Left ventricle myocardium inferior (tissue), 1 donor: ENCODE measurements at regions not wholly inside any gene's neighbourhood (a gene's known extent, or its start where the extent isn't known, plus 50 kb on each side); places are given as distances from the start of the nearest gene placed in this dataset.

ENCODE experiments used
- DNase-seq: peaks from one replicate; pipeline ENCODE4 v3.0.0-alpha.2; 2020
- H3K27ac ChIP-seq: fragments of 200-600 bp; replicated peaks from 2 replicates; pipeline ENCODE4 v1.8.0; 2021
- H3K27me3 ChIP-seq: fragments of 200-600 bp; 2 replicates; pipeline ENCODE4 v1.8.0; 2021; ENCODE audit warnings: low read depth
- H3K36me3 ChIP-seq: fragments of 200-600 bp; 2 replicates; pipeline ENCODE4 v1.8.0; 2021
- H3K4me1 ChIP-seq: fragments of 200-600 bp; 2 replicates; pipeline ENCODE4 v1.8.0; 2021
- H3K4me3 ChIP-seq: fragments of 200-600 bp; 2 replicates; pipeline ENCODE4 v1.8.0; 2021; ENCODE audit warnings: mild to moderate bottlenecking, moderate library complexity
- H3K9me3 ChIP-seq: fragments of 200-600 bp; replicated peaks from 2 replicates; pipeline ENCODE4 v1.8.0; 2021
- intact Hi-C: fragments of 100-400 bp; cut with micrococcal nuclease; formaldehyde crosslinking; loops from one replicate; pipeline ENCODE4 v1.11.0; 2022
- TF ChIP-seq, protein P1 (sequence below): fragments of 200-600 bp; IDR thresholded peaks from 2 replicates; pipeline ENCODE4 v1.8.0; 2021; ENCODE audit warnings: antibody characterized with exemption, mild to moderate bottlenecking, borderline replicate concordance
- donor health status: DM: no; HTN: yes; CAD: no; lungs with severe emphysema.

DNA sequence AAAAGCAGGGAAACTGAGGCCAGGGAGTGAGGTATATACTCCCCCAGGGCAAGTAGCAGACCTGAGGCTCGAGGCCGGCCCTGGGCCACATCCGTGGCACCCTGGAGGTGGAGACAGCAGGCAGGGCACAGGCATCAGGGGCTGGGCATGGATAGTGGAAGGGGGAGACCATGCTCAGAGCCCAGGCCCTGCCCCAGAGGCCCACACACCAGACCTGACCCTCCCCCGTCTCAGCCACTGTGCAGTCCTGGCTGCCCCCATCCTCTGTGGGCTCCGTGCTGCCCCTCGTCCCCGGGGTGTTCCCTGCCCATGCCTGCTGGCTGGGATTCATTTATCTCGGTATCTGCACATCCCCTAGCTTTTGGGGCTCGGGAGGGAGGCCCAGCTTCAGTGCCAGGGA, 103.1 kb upstream of the NKX1-1 start:
- H3K4me3 ChIP-seq, result no peak overlapping the region
- H3K36me3 ChIP-seq, result no peaks in the 10 kb centered on the region
- no peak for DNase-seq
- H3K27ac ChIP-seq, result no peak overlapping the region
- no peaks in the 10 kb centered on the region for H3K9me3 ChIP-seq
- peaks cover 9% of the 10 kb centered on the region for H3K4me1 ChIP-seq
- intact Hi-C loops, result no loop called here
- TF ChIP-seq, protein P1, sequence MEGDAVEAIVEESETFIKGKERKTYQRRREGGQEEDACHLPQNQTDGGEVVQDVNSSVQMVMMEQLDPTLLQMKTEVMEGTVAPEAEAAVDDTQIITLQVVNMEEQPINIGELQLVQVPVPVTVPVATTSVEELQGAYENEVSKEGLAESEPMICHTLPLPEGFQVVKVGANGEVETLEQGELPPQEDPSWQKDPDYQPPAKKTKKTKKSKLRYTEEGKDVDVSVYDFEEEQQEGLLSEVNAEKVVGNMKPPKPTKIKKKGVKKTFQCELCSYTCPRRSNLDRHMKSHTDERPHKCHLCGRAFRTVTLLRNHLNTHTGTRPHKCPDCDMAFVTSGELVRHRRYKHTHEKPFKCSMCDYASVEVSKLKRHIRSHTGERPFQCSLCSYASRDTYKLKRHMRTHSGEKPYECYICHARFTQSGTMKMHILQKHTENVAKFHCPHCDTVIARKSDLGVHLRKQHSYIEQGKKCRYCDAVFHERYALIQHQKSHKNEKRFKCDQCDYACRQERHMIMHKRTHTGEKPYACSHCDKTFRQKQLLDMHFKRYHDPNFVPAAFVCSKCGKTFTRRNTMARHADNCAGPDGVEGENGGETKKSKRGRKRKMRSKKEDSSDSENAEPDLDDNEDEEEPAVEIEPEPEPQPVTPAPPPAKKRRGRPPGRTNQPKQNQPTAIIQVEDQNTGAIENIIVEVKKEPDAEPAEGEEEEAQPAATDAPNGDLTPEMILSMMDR, result no peak
- H3K27me3 ChIP-seq, result peaks cover 80% of the 10 kb centered on the region

DNA sequence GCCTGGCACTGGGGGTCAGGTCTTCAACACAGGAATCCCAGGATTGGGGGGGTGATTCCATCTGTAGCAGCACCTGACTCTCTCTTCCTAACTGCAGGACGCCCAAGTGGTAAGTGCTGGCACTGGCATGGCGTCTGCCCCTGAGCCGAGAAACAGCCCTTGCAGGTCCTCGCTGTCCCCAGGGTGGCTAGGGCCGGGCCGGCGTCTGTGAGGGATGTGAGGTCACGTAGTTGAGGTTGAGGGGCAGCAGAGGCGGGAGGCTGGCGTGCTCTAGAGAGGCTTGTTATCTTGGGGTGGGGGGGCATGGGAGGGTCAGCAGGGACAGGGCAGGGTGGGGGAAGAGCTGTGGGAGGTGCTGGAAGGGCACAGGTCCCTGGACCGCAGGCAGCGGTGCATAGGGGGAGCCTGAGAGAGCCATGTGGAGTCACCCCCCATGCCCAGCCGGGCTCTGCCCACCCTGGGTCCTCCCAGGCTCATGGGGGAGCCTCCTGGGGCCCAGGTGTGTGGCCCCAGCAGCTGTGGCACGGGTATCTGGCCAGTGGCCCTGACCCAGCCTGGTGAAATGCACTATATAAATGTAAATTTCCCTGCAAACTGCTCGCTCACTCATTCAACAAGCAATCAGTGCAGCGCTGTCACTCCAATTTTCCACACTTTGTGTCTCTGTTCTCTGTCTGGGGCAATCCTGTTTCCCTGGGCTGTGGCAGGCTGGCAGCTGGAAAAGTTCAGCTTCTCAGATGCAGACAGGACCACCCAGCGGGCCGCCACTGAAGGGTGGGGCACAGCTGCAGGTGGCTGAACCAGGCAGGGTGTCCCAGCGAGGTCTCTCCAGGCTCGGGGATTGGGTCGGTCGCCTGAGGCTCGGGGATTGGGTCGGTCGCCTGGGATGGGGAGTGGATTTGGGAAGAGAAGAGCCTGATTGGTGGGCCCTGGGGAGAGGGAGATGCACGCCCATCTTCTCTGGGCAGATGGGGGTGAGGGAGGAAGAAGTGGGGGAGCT, 102.2 kb upstream of the NKX1-1 start:
- peaks cover 7% of the 10 kb centered on the region for H3K4me1 ChIP-seq
- H3K27ac ChIP-seq, result no peak overlapping the region
- intact Hi-C loops, result no loop called here
- no peaks in the 10 kb centered on the region for H3K9me3 ChIP-seq
- no peaks in the 10 kb centered on the region for H3K36me3 ChIP-seq
- no peak overlapping the region for H3K4me3 ChIP-seq
- peaks cover 85% of the 10 kb centered on the region for H3K27me3 ChIP-seq
- DNase-seq, result no peak
- TF ChIP-seq, protein P1, result no peak

DNA sequence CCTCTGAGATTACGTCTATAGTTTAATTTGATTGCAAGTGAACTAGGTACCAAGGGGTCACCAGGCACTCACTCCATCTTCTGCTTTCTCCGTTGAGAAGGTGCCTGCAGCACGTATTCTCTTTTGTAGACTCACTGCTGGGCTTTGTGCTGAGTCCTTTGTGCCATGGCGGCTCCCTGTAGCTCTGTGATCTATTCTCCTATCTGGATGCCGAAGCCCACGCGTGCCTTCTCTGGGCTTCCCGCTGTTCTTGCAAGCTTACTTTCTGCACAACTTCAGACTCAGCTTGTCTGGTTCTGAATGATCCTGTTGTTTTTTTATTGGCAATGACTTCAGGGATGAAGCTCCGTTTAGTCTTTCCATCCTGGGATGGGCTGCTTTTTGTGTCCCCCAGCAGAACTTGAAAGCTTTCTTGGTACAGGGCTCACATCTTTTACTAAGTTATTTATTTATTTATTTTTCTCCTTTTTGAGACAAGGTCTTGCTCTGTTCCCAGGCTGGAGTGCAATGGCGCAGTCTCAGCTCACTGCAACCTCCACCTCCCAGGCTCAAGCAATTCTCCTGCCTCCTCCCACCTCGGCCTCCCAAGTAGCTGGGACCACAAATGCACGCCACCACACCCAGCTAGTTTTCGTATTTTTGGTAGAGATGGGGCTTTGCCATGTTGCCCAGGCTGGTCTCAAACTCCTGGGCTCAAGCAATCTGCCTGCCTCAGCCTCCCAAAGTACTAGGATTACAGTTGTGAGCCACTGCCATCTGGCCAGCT, 100.9 kb upstream of the NKX1-1 start:
- intact Hi-C loops, result no loop called here

DNA sequence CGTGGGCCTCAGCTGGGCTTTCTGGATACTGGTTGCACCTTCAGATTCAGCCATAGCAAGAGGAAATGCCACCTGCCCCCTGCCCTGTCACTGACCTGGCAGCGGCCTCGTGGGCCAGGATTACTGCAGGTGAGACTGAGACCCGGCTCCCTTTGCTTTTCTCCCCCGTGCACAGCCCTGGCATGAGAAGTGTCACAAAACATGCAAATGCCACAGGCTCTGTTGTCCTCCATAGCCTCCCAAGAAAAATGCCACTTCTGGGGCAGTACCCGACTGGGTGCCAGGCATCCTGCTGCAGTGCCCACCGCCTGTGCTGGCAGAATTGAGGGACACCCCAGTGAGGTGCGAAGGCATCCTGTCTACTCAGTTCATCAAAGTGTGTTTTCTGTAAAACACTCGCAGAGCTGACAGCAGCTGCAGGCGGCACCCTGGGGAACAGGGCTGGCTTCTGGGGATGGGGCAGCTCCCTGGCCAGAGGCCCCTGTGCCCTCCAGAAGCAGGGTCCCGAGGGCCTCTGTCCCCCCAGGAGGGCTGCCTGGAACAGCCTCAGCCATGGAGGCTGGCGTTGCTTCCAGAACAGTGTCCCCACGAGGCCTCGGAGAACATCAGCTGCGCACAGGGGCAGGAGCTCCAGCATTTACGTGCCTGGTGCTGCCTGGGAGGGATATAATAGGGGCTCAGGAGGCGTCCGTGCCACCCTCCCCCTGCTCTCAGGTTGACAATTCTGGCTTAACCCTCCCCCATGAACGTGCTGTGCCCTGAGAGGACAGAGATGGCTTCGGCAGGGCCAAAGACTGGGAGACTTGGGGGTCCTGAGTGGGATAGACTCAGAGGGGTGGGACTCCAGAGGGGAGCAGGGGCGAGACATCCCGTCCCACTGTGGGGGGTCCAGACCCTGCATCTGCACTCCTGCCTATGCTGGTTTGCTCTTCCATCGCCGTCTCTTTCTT, 99.5 kb upstream of the NKX1-1 start:
- Histone ChIP-seq H3K4me1 (peaks cover 14% of the 10 kb centered on the region), H3K9me3 (no peaks in the 10 kb centered on the region), H3K36me3 (no peaks in the 10 kb centered on the region), H3K27ac (no peak overlapping the region), H3K4me3 (no peak overlapping the region), H3K27me3 (peaks cover 89% of the 10 kb centered on the region)
- no peak for DNase-seq
- intact Hi-C loops, result no loop called here
- TF ChIP-seq, protein P1, result no peak

More for the DNA sequence above, 100.9 kb upstream of the NKX1-1 start:
- no peak overlapping the region for H3K4me3 ChIP-seq
- TF ChIP-seq, protein P1, result no peak
- DNase-seq, result no peak
- H3K36me3 ChIP-seq, result no peaks in the 10 kb centered on the region
- H3K9me3 ChIP-seq, result no peaks in the 10 kb centered on the region
- H3K27me3 ChIP-seq, result peaks cover 85% of the 10 kb centered on the region
- no peak overlapping the region for H3K27ac ChIP-seq
- H3K4me1 ChIP-seq, result peaks cover 4% of the 10 kb centered on the region
